Superior temporal gyrus (tissue), 1 donor: ENCODE measurements at regions not wholly inside any gene's neighbourhood (a gene's known extent, or its start where the extent isn't known, plus 50 kb on each side); places are given as distances from the start of the nearest gene placed in this dataset.
"Not testable (repeated sequence)": the region's sequence is repeated elsewhere in the genome, so short reads cannot be mapped to it uniquely, and the experiment has no call there.

Source experiments
- DNase-seq: peaks from one replicate; pipeline ENCODE4 v3.0.0-alpha.2; 2016; ENCODE audit errors: extremely low spot score

DNA sequence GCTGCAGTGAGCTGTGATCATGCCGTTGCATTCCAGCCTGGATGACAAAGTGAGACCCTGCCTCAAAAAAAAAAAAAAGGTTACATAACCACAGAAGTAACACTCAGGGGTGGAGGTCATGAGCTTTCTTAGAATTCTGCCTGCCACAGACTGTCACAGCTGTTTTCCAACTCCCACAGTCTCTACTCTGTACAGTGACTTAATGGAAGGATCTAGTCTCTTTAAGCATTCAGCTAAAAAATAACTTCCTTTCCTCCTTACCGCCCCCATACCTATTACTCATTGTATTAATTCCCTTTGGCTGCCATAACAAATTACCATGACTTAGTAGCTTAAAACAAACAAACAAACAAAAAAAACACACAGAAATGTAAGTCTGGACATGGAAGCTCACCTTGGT lies 99.6 kb upstream of the UBE2E1 start:
- no peak for DNase-seq

DNA sequence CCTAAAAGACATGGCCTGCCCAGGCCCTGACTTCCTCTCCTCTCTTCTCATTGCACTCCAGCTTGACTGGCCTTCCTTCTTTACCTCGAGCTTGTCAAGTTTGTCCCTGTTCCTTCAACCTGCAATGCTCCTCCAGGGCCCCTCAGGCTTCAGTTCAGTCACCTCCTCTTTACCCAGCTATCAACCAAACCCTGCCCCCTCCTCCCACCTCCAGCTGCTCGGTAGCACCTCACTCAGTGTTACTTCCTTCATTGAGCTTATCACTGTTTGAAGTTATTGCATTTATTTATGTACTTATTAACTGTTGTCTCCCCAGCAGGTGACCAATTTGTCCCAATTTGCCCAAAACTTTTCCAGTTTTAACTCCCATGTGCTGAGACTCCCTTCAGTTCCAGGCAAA lies 95.8 kb upstream of the UBE2E1 start:
- DNase-seq, result no peak

DNA sequence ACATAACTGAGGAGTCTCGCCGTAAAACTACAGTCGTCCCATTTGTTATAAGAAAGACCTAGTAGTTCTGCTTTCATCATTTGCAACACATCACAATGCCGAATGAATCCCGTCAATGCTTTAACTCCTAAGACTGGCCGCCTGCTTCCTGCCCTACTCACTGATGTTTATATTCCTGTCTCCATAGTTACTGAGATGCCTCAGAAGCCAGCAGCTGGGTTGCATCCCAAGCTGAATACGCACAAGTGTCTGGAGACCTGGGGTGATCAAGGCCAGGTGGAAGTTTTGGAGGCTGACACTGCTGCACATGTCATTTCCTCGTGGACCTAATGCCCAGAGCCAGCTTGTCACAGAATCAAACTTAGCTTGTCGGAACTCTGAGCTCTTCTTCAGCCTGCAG lies 95.2 kb upstream of the UBE2E1 start:
- no peak for DNase-seq

DNA sequence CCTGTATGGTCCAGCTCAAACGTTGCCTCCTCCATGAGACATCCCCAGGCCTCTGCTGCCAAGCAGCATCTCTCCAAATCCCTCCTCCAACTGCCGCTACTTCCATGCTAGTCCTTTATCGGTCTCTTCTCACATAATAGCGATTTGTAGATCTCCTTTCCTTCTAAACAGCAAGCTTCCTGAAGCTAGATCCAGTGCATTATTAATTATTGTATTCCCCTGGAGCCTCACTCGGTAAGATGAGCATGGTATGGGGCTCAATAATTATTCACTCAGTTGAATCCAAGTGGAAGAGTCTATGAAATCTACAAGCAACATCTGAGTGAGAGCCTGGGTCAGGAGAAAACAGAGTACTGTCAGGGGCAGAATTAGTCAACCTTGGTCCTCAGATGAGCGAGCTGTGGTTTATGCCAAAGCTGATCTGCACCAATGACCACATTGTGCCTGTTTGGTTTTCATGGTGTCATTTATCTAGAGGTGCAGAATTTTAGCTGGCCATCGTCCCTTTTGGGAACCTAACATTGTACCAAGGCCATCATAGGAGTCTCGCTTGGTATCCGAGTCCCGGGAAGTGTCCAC lies 93.8 kb upstream of the UBE2E1 start:
- DNase-seq, result no peak

DNA sequence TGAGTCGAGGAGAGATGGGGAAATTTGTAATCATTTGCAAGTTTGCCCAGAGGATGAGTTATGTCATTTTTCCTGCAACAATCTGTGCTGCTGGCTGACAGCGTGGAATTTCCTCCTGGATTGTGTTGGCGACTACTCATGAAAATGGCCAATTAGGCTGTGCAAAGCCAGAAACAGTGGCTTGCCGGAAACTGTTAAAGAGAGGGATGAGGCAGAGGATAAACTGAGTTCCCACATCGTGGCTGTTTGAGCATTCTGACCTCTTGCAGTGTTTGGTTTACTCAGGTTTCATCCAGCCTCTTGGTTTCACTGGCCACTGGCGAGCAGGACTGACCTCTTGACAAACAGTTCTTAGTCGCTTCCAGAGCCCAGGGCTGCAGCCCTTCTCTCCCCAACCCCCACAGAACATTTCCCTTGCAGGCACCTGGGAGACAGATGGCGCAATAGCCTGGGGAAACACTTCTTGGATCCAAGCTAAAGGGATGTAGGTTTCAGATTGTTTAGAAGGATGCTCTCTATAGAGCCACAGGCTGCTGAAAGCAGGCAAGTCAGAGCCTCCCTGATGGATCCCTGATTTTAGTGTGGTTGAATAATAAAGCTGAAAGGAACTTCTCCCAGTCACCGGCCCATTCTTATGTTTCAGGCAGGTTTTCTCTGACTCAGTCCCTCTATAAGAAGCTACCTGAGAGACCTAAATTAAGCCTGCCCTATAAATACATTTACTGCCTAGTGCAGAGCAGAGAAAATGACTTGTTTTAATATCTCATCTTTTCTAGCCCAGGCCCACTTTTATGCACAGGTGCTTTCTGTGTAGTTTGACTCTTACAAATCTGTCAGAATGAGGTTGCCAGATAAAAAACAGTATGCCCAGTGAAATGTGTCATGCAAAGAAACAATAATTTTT lies 92.8 kb upstream of the UBE2E1 start:
- peak; percentile 36 for DNase-seq

DNA sequence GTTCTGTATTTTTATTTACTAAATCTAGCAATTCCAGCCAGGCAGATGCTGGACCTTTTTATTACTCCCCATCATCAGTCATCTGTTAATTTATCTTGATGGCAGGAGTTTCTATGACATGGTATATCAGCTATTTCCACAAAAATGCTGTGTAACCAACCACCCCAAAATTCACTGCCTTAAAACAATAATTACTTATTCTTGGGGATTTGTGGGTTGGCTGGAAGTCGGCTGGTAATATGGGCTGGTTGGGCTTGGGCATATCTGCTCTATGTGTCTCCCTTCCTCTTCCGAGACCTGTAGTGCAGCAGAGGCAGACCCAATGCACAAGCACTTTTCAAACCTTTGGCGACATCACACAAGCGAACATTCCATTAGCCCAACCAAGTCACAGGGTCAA lies 92.1 kb upstream of the UBE2E1 start:
- DNase-seq, result no peak

DNA sequence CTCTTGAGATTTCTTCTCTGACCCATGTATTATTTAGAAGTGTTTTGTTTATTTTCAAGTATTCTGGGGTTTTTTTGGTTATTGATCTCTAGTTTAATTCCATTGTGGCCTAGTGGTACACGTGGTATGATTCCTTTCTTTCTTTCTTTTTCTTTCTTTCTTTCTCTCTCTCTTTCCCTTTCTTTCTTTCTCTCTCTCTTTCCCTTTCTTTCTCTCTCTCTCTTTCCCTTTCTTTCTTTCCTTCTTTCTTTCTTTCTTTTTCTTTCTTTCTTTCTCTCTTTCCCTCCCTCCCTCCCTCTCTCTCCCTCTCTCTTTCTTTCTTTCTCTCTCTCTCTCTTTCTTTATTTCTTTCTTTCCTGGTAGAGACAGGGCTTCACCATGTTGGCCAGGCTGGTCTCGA lies 85.7 kb upstream of the UBE2E1 start:
- DNase-seq, result no peak

DNA sequence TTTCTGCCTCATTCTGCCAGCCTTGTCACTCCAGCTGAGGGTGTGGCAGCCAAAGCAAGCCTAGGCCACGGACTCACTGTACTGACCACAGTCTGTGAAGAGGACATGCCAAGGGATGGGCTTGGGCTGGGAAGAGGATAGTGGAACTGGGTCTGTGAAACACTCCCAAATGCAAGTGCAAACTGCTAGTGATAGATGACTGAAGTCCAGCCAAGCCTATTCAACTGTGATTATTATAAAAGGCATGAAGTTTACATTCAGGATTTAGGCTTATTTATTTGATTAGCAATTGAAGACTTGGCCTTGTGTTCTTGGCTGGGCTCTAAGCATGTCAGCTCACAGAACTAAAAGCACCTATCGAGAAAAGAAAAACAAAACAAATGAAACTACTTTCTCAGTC lies 84.9 kb upstream of the UBE2E1 start:
- no peak for DNase-seq

DNA sequence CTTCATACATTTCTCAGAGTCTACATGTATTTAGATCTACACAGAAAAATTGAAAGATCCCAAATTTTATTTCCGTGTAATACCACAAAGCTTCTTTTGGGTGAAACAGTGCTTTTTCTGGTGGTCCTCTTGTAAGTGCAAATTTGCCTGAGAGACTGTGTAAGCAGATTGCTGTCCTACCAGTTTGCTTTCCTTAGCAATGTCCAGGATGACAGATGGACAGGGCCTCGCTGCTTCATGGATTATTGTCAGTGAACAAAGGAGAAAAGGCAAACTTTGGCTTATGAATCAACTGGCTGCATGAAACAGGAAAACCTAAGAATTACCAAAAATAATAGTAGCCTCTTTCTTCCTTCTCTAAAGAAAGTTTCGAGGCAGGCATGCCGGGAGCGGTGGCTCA lies 82.6 kb upstream of the UBE2E1 start:
- no peak for DNase-seq

DNA sequence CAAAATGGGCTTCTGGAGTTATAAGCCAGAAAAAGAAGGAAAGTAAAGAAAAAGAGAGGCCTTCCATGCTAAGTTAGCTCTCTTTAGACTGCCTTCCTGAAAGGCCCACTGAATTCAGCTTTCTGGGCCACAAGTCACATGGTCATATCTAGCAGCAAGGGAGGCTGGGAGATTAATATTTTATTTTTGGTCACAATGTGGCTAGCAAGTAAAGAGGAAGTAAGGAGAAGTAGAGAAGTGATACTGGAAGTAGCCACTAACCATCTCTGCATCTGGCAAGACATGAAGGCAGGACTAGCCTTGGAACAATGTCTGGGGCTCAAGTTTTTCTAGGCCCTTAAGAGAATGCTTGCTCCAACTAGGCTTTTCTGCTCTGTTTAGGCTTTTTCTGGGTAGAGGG lies 81.8 kb upstream of the UBE2E1 start:
- DNase-seq, result no peak

DNA sequence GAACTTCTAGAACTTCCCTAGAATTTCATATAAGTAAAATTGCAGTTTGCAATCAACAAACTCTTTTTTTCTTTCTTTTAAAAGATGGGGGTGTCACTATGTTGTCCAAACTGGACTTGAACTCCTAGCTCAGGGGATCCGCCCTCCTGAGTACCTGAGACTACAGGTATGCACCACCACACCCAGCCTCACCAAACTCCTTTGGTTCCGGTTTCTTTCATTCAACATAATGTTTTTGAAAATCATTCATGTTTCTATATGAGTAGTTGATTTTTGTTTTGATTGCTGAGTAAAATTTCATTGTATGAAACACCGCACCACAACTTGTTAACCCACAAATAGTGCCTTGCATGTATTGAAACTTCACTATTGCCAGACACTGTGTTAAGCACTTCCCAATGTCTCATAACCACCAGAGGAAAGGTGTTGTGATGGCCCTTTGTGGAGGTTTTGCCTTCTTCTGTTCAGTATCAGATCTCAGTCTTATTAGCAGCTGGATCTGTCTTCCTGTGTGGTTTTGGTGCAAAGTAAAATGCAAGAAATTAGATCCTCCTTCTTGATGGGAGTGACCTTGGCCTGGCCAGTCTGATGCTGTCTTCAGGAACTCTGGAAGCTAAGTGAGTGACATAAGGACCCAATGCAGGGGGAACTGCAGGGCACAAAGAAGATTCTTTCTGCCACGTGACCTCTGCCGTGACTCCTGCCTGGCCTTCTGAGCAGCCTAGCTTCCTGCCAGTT lies 78.8 kb upstream of the UBE2E1 start:
- DNase-seq, result no peak

DNA sequence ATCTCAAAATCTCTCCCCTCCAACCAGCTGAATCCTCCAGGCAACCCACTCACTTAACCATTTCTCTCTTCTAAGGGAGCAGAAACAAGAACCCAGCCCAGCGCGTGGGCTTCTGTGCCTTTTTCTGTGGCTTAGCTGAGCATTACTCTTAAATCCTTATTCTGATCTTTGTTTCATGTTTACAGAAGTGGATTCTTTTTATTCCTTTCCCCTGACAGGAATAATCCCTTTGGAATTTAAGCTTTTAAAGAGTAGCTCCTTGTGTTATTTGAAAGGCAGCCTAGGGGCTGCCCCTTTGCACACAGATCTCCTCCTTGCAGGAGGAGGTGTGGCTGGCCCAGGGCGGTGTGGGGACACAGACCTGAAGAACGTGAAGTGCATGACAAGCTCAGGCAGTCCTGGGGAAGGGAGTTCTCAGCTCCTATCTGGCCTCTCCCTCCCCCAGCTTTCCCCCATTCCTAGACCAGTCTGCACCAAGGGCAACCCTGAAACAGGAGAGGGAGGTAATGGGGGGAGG lies 77.1 kb upstream of the UBE2E1 start:
- DNase-seq, result no peak

DNA sequence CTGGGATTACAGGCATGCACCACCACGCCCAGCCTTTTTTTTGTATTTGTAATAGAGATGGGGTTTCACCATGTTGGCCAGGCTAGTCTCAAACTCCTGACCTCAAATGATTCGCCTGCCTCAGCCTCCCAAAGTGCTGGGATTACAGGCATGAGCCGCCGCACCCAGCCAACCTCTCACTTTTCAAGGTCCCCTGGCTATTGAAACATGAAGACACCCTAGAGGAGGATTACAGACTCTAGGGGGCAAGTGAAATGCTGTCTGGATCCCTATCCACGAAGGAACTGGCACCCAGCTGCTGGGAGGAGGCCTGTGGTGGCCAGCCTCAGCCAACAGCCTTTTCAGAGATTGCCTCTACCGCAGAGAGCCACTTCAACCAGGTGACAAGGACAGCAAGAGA lies 76.4 kb upstream of the UBE2E1 start:
- DNase-seq, result not testable (repeated sequence)

DNA sequence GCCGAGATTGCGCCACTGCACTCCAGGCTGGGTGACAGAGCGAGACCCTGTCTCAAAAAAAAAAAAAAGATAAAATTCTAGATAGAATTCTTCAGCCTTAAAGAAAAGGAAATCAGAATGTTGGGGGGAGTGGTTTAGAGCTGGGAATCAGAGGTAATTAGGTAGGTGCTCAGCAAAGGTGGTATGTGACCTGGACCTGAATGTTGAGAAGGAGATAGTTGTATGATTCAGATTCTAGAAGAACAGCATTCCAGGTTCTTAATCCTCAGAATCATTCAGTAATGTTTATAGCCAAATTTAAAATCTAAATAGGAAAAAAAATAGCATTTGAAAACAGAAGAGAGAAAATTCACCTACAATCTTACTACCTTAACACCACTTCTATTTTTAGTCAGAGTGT lies 71.3 kb upstream of the UBE2E1 start:
- no peak for DNase-seq

DNA sequence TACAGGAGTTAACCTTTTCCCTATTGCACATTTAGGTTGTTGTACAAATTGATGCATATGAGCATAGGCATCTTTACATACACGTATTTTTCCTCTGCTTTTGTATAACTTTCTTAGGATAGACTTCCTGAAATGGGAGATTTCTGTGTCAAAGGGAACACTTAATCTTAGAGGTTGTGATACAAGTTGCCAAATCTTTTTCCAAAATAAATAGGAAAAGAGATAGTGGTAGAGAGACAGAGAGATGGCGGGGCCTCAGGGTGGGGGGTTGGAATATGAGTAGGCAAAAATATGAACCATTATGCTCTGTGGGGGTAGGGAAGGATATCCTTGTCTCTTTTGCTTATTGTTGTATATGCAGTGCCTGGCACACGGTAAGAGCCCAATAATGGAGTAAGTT lies 70.7 kb upstream of the UBE2E1 start:
- no peak for DNase-seq

DNA sequence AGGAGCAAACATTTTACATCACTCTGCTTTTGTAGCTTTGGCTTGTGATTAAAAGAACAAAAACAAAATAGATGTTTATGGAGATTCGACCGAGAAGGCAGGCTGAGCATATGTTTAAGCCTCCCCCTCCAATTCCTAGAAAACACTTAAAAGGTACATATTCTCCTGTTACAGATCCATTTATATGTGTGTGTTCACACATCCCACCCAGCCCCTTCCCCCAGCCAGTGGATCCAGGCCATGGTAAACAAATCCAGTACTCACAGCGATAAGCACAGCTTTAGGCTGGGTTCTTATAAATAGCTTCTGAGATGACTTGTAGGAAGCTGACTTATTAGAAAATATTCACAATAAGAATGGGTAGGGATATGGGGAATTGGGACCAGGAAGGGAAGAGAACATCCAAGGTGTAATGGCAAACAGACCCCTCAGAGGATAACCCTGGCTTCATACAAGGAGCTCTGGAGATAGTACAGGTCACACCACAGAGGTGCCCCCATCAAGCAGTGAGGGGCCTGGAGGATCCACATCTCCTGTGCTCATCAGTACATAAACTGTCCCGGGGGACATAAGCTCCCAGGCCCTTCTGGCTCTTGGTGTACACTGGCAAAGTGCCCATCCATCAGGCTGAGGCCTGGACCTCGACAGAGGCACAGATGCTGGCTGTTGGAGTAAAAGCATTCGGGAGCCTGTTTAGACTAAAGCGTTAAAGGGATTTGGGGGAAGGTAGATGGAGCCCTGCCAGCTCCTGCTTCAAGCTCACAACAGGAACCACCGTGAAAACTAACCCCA lies 70.0 kb upstream of the UBE2E1 start:
- DNase-seq, result no peak

DNA sequence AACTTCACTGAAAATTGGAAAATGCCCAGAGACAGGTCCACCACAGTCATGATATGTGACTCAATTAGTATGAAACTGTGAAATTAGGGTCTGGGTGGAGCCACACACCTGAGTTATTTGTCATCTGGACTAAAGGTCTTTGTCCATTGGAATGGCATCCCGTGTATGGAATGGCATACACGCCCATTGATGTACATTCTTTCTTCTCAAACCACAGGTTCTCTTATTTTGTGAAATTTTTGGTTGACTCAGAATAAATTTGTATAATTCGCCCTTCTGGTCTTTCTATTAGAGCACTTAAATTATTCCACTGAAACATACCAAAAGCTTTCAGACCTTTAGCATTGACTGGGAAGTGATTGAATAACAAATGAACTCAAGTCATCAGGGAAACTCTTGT lies 66.8 kb upstream of the UBE2E1 start:
- no peak for DNase-seq

DNA sequence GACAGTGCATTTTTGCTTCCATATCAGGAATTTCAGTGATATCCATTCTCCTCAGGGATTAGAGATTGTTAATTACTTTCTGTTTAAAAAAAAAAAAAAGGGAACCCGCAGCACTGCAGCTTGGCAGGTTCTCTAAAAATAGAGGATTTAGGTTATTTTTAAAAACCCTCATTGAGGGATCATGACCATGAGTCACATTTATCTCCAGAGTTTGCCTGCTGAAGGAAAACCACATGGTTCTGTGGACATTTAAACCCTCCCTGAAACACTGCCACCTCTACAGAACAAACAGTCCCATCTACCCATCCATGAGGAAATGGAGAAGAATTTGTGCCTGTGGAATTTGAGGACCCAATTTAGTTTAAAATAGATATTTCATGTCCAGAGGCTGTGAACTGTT lies 66.2 kb upstream of the UBE2E1 start:
- no peak for DNase-seq

DNA sequence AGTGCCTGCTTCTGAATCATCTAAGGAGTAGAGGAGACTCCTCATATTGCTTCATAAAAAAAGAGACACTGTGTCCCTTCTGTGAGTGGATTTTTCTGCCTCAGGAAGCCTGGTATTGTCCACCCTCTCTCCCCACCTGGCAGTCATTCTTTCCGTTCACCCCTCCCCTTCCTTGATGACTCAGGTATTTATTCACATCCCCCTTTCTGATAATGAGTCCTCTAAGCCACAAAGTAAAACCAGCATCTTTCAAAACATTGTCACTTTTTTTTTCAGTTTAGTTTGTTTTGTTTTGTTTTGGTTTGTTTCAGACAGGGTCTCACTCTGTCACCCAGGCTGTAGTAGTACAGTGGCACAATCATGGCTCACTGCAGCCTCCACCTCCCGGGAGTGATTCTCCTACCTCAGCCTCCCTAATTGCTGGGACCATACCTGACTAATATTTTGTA lies 65.2 kb upstream of the UBE2E1 start:
- no peak for DNase-seq

DNA sequence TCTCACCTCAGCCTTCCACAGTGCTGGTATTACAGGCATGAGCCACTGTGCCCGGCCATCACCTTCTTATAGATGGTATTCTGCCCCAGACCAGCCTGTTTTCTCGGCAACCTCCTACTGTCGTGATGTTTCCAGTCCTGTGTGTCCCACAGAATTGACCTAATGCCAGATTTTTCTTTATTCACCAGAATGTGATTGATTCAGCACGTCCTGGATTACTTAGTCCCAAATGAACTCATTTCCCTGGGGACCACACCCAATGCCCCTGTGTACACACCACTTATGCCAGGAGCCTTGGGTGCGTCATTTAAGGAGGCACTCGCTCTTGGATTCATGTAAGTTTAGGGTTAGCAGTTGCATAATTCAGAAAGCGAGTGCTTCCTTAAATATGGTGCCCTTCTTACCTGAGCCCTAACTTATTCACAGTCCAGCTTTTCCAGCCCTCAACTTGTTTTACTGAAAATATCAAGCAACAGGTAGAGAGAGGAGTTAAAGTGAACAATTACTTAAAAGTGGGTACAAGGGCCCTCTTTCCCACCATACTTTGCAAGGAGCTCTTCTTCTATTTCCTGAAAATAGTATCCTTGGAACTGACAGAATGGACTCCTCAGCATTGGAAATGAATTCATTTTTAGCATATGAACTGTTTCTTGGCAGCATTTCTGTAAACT lies 64.6 kb upstream of the UBE2E1 start:
- no peak for DNase-seq

DNA sequence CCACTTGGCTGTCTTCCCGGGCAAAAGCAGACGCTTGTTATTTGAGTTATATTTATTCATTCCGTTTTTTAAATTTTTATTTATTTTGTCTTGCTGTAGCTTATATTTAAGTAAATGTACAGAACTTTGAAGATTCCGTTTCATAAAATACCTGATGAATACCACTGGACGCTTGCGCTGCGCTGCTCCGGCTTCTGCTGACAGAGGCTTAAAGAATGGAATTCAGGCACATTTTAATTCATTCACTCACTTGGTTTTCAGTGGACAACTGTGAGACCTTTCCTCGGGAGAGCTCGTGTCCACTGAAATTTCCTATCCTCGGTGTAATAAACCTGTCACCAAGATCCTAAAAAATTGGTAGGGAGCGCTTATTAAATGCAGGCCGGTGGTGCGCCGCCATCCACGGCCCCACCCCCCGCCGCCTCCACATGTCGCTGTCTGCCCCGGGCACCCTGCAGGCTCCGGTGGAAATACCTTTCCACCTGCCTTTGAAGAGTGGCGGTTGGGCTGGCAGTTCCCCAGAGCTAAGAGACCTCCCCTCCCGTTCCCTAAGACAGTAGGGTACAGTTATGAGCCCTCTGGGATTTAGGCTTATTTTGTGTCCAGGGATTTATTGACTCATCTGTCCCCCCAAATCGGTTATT lies 62.5 kb upstream of the UBE2E1 start:
- no peak for DNase-seq
